Heart right ventricle (tissue), 16 donors: ENCODE measurements at regions not wholly inside any gene's neighbourhood (a gene's known extent, or its start where the extent isn't known, plus 50 kb on each side); places are given as distances from the start of the nearest gene placed in this dataset.

ENCODE experiments used
- ATAC-seq, 8 donors: fragments of 200-7000 bp; cut with Tn5 transposase; one replicate each; pipeline ENCODE4 v1.9.1; 2020; ENCODE audit warnings: mild to moderate bottlenecking in 8 of 8, moderate library complexity in 8 of 8, moderate number of reproducible peaks in 1 of 8
- DNase-seq, 2 donors: peaks; one replicate each; pipeline ENCODE4 v3.0.0-alpha.2; 2020
- H3K27ac ChIP-seq, 10 donors: fragments of 200-600 bp; sonication (generic) in 2 of 10; one replicate each; pipeline versions ENCODE4 v1.5.0 to v1.8.0; 2020 to 2022; ENCODE audit warnings: mild to moderate bottlenecking in 3 of 10
- H3K27me3 ChIP-seq, 7 donors: fragments of 200-600 bp; one replicate each; pipeline ENCODE4 v1.8.0; 2021 to 2022; ENCODE audit warnings: mild to moderate bottlenecking in 2 of 7
- H3K36me3 ChIP-seq, 9 donors: fragments of 200-600 bp; sonication (generic) in 1 of 9; one replicate each; pipeline versions ENCODE4 v1.5.0 to v1.8.0; 2020 to 2022; ENCODE audit warnings: mild to moderate bottlenecking in 2 of 9
- H3K4me1 ChIP-seq, 9 donors: fragments of 200-600 bp; sonication (generic) in 1 of 9; one replicate each; pipeline versions ENCODE4 v1.5.0 to v1.8.0; 2020 to 2022; ENCODE audit warnings: mild to moderate bottlenecking in 4 of 9
- H3K4me3 ChIP-seq, 10 donors: fragments of 200-600 bp; sonication (generic) in 2 of 10; one replicate each; pipeline versions ENCODE4 v1.5.0 to v1.8.0; 2020 to 2022; ENCODE audit warnings: mild to moderate bottlenecking in 7 of 10, moderate library complexity in 2 of 10
- H3K9me3 ChIP-seq, 11 donors: fragments of 200-600 bp in 10 of 11; sonication (generic) in 2 of 11; one replicate each; pipeline versions ENCODE4 v1.5.0 to v1.8.0; 2013 to 2022; ENCODE audit warnings: mild to moderate bottlenecking in 2 of 11, control low read depth in 1 of 11, moderate library complexity in 1 of 11
- CTCF ChIP-seq, 9 donors: fragments of 200-600 bp; sonication (generic) in 2 of 9; IDR thresholded peaks; one replicate each; pipeline versions ENCODE4 v1.5.0 to v1.8.0; 2021 to 2022; ENCODE audit warnings: antibody characterized with exemption in 9 of 9, mild to moderate bottlenecking in 5 of 9, moderate library complexity in 1 of 9
- WGBS, 2 donors: extraction: QIAGEN DNeasy Blood & Tissue Kit; methylation state at CpG; one replicate each; pipeline ENCODE4 v1.1.7; 2013; ENCODE audit warnings: inconsistent platforms in 1 of 2; 5-methylcytosine and 5-hydroxymethylcytosine counted together
- intact Hi-C, 10 donors: fragments of 100-400 bp; cut with DNase I; formaldehyde crosslinking; loops; one replicate each; pipeline versions ENCODE4 v1.11.1 to v1.14.2; 2022
- donor health status: Arrhythmogenic right ventricular cardiomyopathy.
- donor health status: ischemic (EF 13 %, LVEDD 7.1; RV severe dilation, severe dysfunction).
- donor health status: healthy with polysubstance abuse.
- donor health status: DM: no; HTN: yes; CAD: no.
- donor health status: DM: no; HTN: no; CAD: no.
- donor health status: ischemic (EF 25% LVEDD 6.9; RV normal size, moderate dysfunction).
- donor health status: ischemic (EF 25% LVEDD 5.7; RV mildly dilated, moderate dysfunction).
- donor health status: healthy.
- donor health status: DM: yes; HTN: yes; CAD: no.
- donor health status: Ischemic cardiomyopathy.
- donor health status: ischemic (EF 35%, LVEDD 5.7; RV mildly dilated, moderate dysfunction).
- donor health status: nonischemic (EF 11% LVEDD 7.7; RV severe dilation, severe dysfunction).
- donor health status: DM: yes; HTN: yes; CAD: no.
- donor health status: PGD.
- donor health status: ischemic (EF 29% LVEDD 5.4; RV normal size, mild dysfunction).
- donor health status: nonischemic (EF 23%, LVEDD 6.1; RV moderate dilation, normal function).

GRCh38 chr3:181868576-181869082 lies 156.9 kb downstream of the SOX2 start:
- no peaks in the 10 kb centered on the region for H3K4me1 ChIP-seq
- no peak for TF ChIP-seq CTCF (IDR thresholded peaks at IDR 0.05)
- H3K27ac ChIP-seq = no peak overlapping the region
- intact Hi-C loops = no loop called here
- H3K4me3 ChIP-seq = no peak overlapping the region
- no peaks in the 10 kb centered on the region for H3K36me3 ChIP-seq
- ATAC-seq (no peak), DNase-seq (no peak)
- no peaks in the 10 kb centered on the region for H3K9me3 ChIP-seq
- 76 to 78% methylated on average over 4 of the region's 4 CpGs for WGBS, 2 donors
- no peaks in the 10 kb centered on the region for H3K27me3 ChIP-seq

- no peak overlapping the region for H3K4me3 ChIP-seq
- H3K36me3 ChIP-seq = no peaks in the 10 kb centered on the region
- 66 to 69% methylated on average over 1 of the region's 1 CpG for WGBS, 2 donors
- H3K4me1 ChIP-seq = no peaks in the 10 kb centered on the region
- no peak for DNase-seq
- H3K9me3 ChIP-seq = no peaks in the 10 kb centered on the region
- no peaks in the 10 kb centered on the region for H3K27me3 ChIP-seq
- H3K27ac ChIP-seq = no peak overlapping the region
- ATAC-seq = peak in 1 of 8 donors; percentile 41
- intact Hi-C loops = no loop called here
- TF ChIP-seq CTCF (IDR thresholded peaks at IDR 0.05) = no peak
These were observed 161.2 kb downstream of the SOX2 start for GRCh38 chr3:181872887-181873286.

GRCh38 chr3:181879926-181880325 lies 168.2 kb downstream of the SOX2 start:
- intact Hi-C loops = no loop called here
- WGBS, 2 donors = 27 to 39% methylated on average over 1 of the region's 1 CpG
- H3K27ac ChIP-seq = no peak overlapping the region
- no peaks in the 10 kb centered on the region for H3K4me1 ChIP-seq
- no peaks in the 10 kb centered on the region for H3K9me3 ChIP-seq
- H3K27me3 ChIP-seq = peaks cover 0 to 3% (median 0%) of the 10 kb centered on the region in 7 donors
- no peak for TF ChIP-seq CTCF (IDR thresholded peaks at IDR 0.05)
- DNase-seq = no peak
- H3K36me3 ChIP-seq = no peaks in the 10 kb centered on the region
- no peak for ATAC-seq
- H3K4me3 ChIP-seq = no peak overlapping the region

GRCh38 chr3:181880331-181880730 lies 168.6 kb downstream of the SOX2 start:
- no peak for ATAC-seq
- H3K27me3 ChIP-seq = peaks cover 0 to 3% (median 0%) of the 10 kb centered on the region in 7 donors
- intact Hi-C loops = no loop called here
- no peaks in the 10 kb centered on the region for H3K9me3 ChIP-seq
- H3K4me1 ChIP-seq = no peaks in the 10 kb centered on the region
- H3K27ac ChIP-seq = no peak overlapping the region
- no peak overlapping the region for H3K4me3 ChIP-seq
- DNase-seq = no peak
- TF ChIP-seq CTCF (IDR thresholded peaks at IDR 0.05) = no peak
- 66 to 80% methylated on average over 3 of the region's 3 CpGs for WGBS, 2 donors
- no peaks in the 10 kb centered on the region for H3K36me3 ChIP-seq
